ENCODE measurements at regions not wholly inside any gene's neighbourhood (a gene's known extent, or its start where the extent isn't known, plus 50 kb on each side); places are given as distances from the start of the nearest gene placed in this dataset.
A peak's percentile ranks its signal among the peaks of the same experiment; 100 is the strongest.

- no peak for DNase-seq
Measured at GRCh38 chr12:92614001-92614400, 88.8 kb upstream of the PLEKHG7 start.

- DNase-seq, result no peak
Measured at GRCh38 chr12:92612611-92613010, 90.2 kb upstream of the PLEKHG7 start.

DNA sequence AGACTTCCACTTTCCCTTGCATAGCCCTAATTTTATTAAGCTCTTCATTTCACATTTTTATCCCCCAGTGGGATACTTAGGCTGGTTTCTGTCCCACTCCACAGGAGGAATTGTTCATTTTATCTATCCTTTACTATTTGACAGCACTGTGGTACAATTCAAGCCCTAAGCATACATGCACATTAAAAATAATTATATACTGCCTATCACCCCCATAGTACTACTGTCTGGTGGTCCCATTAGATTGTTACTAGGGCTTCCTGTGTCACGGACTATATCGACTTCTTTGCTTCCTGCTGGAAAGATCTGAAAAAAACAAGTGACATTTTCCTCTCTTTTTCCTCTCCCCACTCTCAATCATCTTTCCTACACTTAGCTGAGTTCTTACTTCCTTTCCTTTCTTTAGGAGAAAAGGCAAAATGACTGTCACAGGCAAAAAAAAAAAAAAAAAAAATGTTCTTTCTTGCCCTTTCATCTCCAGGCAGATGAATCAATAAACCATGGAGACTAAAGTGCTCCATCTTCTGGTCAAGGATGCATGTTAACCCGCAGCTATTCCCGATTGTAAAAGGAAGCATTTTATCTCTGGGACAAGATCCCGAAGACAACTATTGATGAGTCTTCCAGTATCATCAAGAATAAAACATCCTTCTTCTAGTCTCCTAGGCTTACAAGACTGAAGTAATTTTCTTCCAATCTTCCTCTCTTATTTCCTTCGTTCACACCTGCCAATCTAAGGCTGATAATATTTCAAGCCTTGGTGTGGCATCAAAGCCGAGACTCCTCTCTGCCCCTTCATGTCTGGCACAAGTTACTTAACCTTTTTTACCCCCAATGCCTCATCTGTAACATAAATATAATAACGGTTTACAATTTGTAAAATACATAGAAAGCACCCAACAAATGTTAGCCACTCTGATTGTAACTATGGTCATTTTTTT lies 94.4 kb upstream of the PLEKHG7 start:
- no peak for DNase-seq

DNA sequence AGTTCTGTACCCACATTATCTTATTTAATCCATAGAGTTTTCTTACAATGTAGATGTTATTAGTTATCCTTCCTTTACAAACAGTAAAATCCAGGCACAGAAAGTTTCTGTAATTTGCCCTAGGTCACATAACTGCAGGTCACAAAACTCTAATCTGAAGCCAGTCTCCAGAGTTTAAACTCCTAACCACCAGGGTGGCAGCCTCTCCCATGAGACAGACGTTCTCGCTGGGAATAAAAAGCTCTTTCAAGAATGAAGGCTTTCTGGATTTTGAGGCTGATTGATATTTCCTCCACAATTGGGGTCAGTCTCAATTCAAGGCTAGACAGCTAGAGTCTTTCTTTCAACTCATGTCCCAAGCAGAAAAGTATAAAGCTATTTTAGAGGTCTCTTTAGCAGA lies 95.8 kb upstream of the PLEKHG7 start:
- no peak for DNase-seq

DNA sequence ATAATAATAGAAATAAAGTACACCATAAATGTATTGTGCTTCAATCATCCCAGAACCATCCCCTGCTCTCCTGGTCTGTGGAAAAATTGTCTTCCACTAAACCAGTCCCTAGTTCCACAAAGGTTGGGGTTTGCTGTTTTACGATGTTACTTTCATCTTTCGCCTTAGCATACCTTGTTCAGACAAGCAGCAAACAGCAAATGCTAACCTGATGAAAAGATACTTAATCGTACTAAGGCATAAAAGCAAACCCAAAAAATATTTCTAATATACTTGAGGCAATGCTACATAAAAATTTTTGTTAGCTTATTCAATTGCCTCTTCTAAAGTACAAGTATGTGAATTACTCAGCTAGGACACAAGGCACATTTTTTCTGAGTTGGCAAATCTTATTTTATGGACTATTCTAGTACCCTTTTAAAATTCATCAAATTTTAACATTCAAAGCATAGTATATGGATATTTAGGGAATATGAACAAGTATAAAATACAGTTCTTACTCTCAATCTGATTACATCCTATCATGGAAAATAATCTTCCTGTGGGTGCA lies 97.1 kb upstream of the PLEKHG7 start:
- DNase-seq, result no peak

GRCh38 chr12:92604786-92605185 lies 98.0 kb upstream of the PLEKHG7 start:
- DNase-seq, result no peak

GRCh38 chr12:92603741-92604432 lies 98.9 kb upstream of the PLEKHG7 start:
- DNase-seq, result no peak

GRCh38 chr12:92602930-92603623 lies 99.7 kb upstream of the PLEKHG7 start:
- DNase-seq, result no peak

GRCh38 chr12:92602476-92602875 lies 100.3 kb upstream of the PLEKHG7 start:
- DNase-seq, result peak; percentile 19

GRCh38 chr12:92601680-92602079 lies 101.1 kb upstream of the PLEKHG7 start:
- DNase-seq, result no peak

DNA sequence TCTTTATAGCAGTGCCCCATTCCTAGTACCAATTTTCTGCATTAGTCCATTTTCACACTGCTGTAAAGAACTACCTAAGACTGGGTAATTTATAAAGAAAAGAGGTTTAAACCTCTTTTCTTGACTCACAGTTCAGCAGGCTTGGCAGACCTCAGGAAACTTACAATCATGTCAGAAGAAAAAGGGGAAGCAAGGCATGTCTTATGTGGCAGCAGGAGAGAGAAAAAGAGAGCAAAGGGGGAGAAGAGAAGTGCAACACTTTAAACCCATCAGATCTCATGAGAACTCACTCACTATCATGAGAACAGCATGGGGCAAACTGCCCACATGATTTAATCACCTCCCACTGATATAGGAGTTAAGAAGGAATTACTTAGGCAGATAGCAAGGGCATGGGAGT lies 101.6 kb upstream of the PLEKHG7 start:
- DNase-seq, result no peak

DNA sequence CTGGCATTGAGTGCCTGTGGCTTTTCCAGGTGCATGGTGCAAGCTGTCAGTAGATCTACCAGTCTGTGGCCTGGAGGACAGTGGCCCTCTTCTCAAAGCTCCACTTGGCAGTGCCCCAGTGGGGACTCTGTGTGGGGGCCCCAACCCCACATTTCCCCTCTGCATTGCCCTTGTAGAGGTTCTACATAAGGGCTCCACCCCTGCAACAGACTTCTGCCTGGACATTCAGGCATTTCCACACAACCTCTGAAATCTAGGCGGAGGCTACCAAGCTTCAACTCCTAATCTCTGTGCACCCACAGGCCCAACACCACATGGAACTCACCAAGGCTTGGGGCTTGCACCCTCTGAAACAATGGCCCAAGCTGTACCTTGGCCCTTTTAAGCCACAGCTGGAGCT lies 102.7 kb upstream of the PLEKHG7 start:
- no peak for DNase-seq

GRCh38 chr12:92597997-92598396 lies 104.8 kb upstream of the PLEKHG7 start:
- no peak for DNase-seq

DNA sequence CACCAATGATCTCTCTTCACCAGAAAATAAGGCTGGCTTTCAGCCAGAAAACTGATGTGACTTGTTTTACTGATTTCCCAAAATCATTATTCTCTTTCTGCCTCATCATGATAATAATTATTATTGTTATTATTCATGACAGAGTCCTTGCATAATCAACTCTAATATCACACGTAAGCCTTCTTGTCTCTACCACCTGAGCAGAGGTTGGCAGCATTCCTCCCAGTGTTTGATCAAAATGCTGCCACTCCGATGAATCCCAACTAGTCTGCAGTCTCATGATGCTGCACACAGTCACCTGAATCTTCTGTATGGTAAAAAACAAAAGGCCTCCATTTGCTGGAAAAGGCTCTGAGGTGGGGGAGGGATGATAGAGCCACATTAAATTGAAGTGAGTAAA lies 105.7 kb upstream of the PLEKHG7 start:
- no peak for DNase-seq

DNA sequence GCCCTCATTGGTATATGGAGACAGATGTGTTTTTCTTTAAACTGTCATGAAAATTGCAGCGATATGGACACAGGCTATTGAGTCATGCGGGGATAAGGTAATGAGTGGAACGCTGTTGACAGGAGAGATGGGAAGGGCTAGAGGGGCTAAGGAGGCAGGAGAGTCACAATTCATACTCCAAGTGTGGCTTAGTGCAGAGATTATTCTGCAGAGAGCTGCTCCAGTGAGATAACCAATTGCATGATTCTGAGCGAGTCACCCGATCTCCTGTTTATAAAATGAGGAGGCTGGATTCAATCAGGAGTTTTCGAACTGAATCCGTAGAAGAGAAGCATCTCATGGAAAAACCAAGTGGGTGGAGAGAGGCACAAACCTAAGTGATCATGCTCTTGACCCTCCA lies 106.4 kb upstream of the PLEKHG7 start:
- no peak for DNase-seq

DNA sequence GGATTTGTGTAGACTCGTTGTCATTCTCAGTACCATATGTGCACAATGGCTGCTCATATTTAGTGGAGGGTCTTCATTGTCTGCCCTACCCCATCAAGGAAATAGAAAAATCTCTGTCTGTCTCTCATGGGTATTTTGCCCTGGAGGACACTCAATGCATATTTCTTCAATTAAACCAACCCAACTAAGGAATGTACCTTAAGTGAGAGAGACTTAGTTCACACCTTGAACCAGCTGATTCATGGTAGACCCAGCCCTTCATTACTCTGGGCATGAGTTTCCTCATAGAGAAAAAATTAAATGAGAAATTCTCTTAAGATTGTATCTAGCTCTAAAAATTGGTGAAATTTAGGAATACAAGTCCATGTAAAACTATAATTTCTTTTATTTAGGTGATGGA lies 107.1 kb upstream of the PLEKHG7 start:
- no peak for DNase-seq

GRCh38 chr12:92593734-92594402 lies 108.9 kb upstream of the PLEKHG7 start:
- no peak for DNase-seq

DNA sequence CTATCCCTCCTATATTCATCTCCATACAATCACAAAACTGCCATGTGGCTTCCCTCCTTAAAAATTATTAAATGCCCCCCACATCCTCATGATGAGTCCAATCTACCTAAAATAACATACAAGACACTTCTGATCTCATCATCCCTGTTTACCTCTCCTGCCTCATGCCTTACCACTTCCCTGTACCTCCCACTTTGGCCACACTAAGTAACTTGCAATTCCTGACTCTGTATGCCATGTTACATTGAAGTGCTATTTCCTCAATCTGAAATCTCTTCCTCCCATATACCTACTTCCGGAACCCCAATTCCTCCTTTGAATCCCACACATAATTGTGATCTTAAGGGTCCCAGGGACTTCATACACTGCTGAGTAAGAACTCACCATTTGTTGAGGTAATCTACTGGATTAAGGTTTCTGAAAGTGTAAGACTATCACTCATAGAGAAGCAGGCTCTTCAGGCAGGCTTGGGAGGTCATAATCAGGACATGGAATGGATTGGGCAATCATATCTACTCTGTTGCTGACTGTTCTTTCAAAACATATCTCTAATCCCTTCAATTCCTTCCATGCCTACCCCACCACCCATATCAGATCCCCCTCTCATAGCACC lies 117.6 kb upstream of the PLEKHG7 start:
- DNase-seq, result no peak

DNA sequence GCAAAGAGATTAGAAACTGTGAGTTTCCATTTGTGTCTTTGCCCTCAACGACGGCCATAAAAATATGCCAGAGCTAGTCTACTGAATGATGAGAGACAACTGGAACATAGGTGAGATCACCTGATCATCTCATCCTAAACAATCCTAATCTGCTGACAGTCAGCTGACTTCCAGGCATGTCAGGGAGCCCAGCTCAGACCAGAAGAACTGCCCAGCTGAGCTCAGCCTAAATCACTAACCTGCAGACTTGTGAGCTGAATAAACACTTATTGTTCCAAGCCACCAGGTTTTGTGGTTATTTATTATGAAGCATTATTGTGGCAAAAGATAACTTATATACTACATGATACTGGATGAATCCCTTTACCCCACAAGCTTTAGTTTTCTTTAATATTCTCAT lies 118.9 kb upstream of the PLEKHG7 start:
- no peak for DNase-seq

DNA sequence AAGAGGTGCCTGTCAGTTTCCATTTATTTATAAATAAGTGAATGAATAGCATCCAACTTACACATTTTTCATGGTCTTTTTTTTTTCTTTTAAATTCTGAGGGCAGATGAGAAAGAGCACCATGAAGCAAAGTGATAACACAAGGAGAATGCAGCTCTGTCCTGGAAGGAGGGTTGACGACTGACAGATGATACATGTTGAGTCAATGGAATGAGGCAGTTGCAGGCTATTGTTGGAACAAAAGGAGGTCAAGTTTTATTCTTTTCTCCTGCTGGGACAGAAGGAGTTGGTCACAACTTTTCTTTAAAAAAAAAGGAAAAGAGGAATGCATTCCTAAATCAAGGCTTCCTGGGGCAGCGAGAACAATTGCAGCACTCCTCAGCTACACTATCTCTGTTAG lies 119.9 kb upstream of the PLEKHG7 start:
- DNase-seq, result no peak

GRCh38 chr12:92582475-92582874 lies 120.3 kb upstream of the PLEKHG7 start:
- no peak for DNase-seq

- DNase-seq, result no peak
Measured at GRCh38 chr12:92581604-92582003, 121.2 kb upstream of the PLEKHG7 start.
